Omental fat pad (tissue), 3 donors: ENCODE measurements at regions not wholly inside any gene's neighbourhood (a gene's known extent, or its start where the extent isn't known, plus 50 kb on each side); places are given as distances from the start of the nearest gene placed in this dataset.

ENCODE experiments used
- ATAC-seq: fragments of 150-250 bp; one replicate; pipeline ENCODE4 v1.9.1; 2016; ENCODE audit warnings: mild to moderate bottlenecking, moderate library complexity; ENCODE audit not compliant: low FRiP score
- DNase-seq: peaks from one replicate; pipeline ENCODE4 v3.0.0-alpha.2; 2019; ENCODE audit warnings: low spot score
- TF ChIP-seq, protein P1 (sequence below), 3 donors: fragments of 450-650 bp; IDR thresholded peaks; one replicate each; pipeline ENCODE4 v1.5.1; 2016 to 2017; ENCODE audit warnings: antibody characterized with exemption in 3 of 3, mild to moderate bottlenecking in 3 of 3, moderate library complexity in 2 of 3

DNA sequence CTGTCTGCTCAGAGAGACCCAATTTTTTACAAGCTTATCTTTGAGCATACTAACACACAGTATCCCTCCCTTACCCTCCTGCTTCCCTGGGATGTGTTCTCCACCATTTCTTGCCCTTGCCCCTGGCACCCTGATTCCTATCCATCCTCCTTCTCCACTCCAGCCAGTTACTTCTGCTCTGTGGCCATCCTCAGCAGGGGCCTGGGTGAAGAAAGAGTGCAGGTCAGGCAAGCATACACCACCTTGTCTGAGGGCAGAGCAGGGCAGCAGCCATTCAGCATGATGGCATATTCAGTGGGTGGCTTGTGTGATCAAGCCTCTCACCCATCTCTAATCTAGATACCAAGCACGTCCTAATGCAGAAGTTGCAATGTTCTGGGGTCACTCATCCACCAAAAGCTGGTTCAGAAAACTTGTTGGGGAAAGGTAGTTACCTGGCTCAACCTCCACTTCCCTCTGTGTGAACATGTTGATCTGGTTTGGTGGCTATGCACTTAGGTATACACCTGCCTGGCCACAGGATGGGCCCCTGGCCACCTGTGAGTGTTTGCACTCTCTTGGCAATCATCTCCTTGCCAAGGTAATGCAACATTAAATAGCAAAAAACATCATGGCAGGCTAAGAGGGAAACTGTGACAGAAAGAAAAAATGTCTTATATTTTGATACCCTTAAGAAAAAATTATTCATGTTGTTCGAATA is 900.3 kb upstream of the MIR17HG start:
- TF ChIP-seq, protein P1, sequence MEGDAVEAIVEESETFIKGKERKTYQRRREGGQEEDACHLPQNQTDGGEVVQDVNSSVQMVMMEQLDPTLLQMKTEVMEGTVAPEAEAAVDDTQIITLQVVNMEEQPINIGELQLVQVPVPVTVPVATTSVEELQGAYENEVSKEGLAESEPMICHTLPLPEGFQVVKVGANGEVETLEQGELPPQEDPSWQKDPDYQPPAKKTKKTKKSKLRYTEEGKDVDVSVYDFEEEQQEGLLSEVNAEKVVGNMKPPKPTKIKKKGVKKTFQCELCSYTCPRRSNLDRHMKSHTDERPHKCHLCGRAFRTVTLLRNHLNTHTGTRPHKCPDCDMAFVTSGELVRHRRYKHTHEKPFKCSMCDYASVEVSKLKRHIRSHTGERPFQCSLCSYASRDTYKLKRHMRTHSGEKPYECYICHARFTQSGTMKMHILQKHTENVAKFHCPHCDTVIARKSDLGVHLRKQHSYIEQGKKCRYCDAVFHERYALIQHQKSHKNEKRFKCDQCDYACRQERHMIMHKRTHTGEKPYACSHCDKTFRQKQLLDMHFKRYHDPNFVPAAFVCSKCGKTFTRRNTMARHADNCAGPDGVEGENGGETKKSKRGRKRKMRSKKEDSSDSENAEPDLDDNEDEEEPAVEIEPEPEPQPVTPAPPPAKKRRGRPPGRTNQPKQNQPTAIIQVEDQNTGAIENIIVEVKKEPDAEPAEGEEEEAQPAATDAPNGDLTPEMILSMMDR (IDR thresholded peaks at IDR 0.05): no peak
- ATAC-seq: no peak
- DNase-seq: no peak

DNA sequence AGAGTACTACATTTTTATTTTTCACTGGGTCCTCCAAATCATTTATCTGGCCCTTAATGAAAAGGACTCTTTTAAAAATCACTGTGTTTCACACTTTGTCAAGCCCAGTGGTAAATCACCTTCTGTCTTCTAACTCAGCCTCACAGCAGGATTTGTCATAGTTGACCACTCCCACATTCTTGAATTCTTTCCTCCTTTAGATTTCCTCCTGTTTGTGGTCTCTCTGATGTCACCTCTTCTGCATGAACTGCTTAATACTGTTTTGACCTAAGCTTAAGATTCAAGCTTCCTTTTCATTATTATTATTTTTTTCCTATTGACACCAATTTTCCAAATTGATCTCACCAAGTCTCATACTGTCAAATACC is 899.8 kb upstream of the MIR17HG start:
- DNase-seq (no peak), ATAC-seq (no peak)
- TF ChIP-seq, protein P1 (IDR thresholded peaks at IDR 0.05): no peak

DNA sequence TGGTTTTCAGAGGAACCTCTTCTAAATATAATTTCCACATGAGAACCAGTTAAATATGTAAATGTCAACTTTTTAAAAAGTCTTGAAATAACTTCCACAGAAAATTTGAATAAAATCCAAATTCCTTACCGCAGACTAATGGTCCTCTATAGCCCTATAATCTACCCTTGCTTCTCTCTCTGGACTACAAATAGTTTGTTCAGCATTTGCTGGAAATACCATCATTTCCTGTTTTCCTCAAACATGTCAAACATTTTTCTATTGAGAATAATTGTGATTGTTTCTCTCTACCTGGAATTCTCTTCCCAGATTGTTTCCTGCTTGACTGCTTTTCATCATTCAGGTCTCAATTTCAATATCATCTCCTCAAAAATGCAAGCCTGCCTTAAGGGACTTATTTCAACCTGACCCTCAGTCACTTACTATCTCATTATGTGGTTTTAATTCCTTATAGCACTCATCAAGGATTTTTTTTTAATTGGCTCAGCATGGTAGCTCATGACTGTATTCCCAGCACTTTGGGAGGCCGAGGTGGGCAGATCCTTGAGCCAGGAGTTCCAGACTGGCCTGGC is 898.9 kb upstream of the MIR17HG start:
- no peak for ATAC-seq

DNA sequence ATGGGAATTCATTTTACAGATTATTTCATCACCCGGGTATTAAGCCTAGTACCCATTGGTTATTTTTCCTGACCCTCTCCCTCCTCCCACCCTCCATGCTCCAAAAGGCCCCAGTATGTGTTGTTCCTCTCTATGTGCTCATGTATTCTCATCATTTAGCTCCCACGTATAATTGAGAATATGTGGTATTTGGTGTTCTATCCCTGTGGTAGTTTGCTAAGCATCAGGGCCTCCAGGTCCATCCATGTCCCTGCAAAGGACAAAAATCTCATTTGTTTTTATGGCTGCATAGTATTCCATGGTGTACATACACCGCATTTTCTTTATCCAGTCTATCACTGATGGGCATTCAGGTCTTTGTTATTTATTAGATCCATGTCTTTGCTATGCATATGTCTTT is 894.1 kb upstream of the MIR17HG start:
- no peak for ATAC-seq
- TF ChIP-seq, protein P1 (IDR thresholded peaks at IDR 0.05): no peak
- DNase-seq: no peak

More for the DNA sequence above, 898.9 kb upstream of the MIR17HG start:
- DNase-seq: no peak
- TF ChIP-seq, protein P1 (IDR thresholded peaks at IDR 0.05): no peak

DNA sequence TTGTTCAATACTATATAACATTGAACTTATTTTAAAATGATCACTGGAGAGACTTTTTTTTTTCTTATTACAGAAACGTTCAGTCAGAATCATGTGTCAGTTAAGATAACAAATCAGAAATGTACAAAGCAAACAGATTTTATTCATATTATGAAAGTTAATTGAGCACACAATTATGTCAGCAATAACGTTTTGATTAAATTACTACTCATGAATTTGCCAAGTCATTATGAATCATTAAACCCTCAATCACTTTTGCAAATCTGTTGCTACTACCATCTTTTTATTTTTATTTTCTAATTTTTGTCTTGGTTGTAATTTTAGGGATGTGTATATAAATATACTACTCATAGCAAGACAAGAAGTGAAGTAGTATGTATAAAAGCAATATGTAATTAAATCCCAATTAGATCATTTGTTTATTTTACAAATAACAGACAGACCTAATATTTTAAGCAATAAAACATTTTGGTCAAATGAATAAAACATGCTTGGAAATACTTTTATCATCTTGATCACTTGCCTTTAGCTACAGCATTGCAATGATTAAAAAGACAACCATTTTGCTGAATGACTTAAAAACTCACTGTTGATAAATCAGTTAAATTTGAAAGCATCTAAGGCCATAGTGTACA is 893.4 kb upstream of the MIR17HG start:
- ATAC-seq (no peak), DNase-seq (no peak)
- TF ChIP-seq, protein P1 (IDR thresholded peaks at IDR 0.05): no peak

DNA sequence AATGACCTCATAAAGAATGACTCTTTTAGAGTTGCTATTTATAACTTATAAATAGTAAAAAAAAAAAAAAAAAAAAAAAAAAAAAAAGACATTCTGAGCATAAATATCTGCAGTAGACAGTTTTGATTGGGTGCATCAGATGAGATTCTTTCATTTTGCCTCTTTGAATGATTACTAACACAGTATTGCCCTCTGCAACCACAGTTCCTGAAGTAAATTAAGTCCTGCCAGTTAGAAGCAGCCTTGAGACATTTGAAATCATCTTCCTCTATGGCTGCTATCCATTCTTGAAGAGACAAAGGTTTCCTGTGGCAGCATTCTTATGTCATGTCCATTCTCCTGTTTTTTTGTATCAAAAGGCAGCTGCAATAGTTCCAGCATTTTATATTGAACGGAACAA is 892.4 kb upstream of the MIR17HG start:
- no peak for ATAC-seq
- TF ChIP-seq, protein P1 (IDR thresholded peaks at IDR 0.05): no peak
- DNase-seq: no peak

DNA sequence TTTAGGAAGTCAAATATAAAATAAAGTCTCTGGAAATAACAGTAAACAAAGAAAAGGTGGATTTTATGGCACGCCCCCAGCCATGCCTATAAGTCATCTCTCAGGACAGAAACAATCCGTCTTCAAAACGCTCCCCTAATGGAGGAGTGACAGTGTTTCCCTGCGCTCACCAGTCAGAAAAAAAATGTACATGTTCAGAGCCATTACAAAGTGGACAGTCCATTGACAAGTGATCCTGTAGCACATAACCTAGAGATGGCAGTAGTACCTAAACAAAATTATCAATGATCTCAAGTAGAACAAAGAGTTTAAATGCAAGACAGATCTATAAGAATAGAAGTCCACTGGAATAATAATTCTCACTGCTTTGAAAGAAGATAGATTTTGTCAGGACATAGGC is 891.7 kb upstream of the MIR17HG start:
- TF ChIP-seq, protein P1 (IDR thresholded peaks at IDR 0.05): no peak
- DNase-seq (no peak), ATAC-seq (no peak)
